ENCODE measurements at regions not wholly inside any gene's neighbourhood (a gene's known extent, or its start where the extent isn't known, plus 50 kb on each side); places are given as distances from the start of the nearest gene placed in this dataset.
A peak's percentile ranks its signal among the peaks of the same experiment; 100 is the strongest.
"Not testable (repeated sequence)": the region's sequence is repeated elsewhere in the genome, so short reads cannot be mapped to it uniquely, and the experiment has no call there.

DNA sequence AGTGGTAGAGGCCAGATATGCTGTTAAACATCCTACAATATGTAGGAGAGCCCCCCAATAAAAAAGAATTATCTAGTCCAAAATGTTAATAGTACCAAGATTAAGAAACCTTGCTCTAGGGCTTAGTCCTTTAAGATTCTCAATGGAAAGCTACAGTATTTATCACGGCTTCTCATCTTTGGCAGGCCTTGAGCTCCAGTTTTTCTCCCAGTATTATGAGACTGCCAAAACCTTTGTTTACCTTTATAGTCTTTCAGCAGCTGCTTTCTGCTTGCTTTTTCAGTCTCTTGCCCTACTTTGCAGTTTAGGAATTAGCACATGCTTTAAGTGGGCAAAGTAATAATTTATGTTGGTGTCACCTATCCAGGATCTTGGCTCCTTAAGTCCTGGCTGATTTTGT, 59.7 kb downstream of the NHLRC1 start:
- DNase-seq (ENCODE audit: low read depth in 2 of 2): no peak

DNA sequence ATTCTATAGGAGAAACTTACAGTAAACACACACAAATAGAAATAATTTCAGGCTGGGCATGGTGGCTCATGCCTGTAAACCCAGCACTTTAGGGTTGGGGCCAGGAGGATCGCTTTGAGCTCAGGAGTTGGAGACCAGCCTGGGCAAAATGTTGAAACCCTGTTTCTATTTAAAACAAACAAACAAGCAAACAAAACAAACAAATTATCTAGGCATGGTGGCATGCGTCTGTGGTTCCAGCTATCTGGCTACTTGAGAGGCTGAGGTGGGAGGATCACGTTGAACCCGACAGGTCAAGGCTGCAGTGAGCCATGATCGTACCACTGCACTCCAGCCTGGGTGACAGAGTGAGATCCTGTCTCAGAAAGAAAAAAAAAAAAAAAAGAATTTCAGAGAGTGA, 64.0 kb downstream of the NHLRC1 start:
- DNase-seq (ENCODE audit: low read depth in 2 of 2): no peak

DNA sequence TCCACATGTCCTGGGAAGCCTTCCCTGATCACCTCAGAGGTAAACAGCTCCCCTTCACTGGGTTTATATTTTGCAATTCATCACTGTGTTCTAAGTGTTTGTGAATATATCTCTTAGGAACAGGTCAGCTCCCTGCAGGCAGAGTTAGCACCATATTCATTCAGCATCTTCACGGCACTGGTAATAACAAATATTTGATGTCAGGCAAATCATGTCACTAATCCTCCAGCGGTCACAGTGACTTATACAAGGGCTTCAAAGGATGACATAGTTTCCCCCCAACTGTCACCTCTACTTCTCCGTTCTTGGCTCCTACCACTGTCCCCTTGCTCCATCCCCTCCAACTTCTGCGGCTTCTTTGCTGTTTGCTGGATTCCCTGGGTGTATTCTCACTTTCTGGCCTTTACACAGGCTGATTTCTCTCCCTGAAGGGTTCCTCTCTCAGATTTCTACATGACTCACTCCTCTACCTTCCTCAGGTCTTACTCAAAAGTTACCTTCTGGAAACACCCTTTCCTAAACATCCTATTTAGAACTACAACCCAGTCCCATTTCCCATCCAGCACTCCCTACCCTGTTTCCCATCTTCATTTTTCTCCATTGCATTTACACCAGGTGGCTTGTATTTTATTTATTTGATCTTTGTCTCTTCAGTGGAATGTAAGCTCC, 66.6 kb downstream of the NHLRC1 start:
- no peak for DNase-seq (ENCODE audit: low read depth in 2 of 2)

DNA sequence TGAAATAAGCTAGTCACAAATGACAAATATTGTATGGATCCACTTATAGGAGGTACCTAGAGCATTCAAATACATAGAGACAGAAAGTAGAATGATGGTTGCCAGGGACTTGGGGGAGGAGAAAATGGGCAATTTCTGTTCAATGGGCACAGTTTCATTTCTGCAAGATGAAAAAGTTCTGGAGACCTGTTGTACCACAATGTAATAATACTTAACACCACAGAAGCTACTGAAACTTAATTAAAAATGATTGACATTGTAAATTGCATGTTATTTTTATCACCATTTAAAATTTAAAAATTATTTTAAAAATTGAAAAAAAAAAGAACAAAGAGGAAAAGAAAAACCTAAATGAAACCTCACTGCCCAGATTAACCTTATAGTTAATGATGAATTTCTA, 67.4 kb downstream of the NHLRC1 start:
- no peak for DNase-seq (ENCODE audit: low read depth in 2 of 2)

DNA sequence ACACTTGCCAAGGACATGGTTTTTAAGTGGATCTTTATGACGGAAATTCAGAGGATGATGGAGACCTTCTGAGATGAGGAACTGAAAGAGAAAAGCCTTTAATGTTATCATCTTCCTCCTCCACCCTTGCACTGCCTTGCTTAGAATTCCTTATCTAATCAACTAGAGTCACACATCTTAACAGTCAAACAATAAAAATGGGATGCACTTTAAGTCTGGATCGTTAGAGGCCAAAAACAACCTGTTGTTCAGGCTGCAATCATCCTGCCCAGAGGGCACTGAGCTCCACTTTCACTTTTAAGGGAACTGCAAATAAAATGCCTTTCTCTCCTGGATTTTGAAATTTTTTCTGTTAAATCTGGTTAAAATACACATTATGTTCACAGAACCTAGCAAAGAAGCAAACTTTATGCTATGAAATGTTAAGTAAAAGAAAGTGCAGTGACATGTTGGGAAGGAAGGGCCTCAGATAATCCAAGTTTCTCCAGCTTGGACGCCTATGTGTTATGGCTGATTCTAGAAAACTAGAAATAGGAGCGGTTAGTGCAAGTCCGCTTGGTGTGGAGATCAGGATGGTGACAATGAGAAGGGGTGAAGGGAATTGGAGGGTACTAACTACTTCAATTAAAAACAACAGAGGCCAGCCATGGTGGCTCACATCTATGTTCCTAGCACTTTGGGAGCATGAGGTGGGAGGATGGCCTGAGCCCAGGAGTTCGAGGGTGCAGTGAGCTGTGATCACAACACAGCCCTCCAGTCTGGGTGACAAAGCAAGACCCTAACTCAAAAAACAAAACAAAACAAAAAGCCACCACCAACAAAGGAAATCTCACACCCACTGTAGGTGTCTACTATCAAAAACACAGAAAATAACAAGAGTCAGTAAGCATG, 66.4 kb upstream of the KIF13A start:
- no peak for DNase-seq (ENCODE audit: low read depth in 2 of 2)

DNA sequence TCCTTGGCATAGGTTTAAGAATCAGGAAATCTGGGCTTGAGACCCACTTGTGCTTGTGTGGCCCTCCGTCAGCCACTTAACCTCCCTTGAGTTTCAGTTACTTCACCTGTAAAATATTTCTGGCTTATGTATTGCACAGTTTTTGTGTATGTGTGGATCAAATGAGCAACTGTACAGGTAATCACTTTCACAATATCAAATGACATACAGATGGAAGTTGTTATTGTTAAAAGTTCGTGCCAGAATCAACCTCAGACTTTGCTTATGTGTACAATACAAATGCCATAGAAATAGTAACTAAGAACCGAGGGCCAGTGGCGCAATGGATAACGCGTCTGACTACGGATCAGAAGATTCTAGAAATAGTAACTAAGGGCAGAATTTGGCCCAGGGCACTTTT, 65.6 kb upstream of the KIF13A start:
- DNase-seq (ENCODE audit: low read depth in 2 of 2): peak in 1 of 2 experiments; percentile 13

DNA sequence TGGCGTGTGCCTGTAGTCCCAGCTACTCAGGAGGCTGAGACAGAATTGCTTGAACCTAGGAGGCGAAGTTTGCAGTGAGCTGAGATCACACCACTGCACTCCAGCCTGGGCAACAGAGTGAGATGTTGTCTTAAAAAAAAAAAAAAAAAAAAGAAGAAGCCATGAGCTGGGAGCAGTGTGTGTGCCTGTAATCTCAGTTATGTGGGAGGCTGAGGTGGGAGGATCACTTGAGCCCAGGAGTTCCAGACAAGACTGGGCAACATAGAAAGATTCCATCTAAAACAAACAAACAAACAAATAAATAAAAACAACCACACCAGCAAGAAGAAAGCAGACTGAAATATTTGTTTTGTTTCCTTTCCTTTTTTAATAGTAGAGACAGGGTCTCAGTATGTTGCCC, 62.2 kb upstream of the KIF13A start:
- no peak for DNase-seq (ENCODE audit: low read depth in 2 of 2)

DNA sequence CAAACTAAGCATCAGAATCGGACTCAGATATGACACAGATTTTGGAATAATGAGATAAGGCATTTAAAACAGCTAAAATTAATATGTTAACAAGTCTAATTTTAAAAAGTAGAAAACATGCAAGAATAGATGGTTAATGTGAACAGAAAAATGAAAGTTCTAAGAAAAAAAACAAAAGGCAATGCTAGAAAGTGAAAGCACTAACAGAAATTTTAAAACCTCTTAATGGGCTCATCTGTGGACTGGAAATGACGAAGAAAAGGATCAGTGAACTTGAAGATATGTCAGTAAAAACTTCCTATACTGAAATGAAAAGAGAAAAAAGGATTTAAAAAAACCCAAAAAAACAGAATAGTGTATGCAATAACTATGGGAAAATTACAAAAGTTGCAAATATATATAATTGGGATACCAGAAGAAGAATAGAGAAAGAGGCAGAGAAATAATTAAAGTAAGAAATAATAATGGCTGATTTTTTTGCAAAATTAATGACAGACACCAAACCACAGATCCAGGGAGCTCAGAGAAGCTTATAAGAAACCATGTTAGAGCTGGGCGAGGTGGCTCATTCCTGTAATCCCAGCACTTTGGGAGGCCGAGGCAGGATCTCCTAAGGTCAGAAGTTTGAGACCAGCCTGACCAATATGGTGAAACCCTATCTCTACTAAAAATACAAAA, 61.7 kb upstream of the KIF13A start:
- no peak for DNase-seq (ENCODE audit: low read depth in 2 of 2)

DNA sequence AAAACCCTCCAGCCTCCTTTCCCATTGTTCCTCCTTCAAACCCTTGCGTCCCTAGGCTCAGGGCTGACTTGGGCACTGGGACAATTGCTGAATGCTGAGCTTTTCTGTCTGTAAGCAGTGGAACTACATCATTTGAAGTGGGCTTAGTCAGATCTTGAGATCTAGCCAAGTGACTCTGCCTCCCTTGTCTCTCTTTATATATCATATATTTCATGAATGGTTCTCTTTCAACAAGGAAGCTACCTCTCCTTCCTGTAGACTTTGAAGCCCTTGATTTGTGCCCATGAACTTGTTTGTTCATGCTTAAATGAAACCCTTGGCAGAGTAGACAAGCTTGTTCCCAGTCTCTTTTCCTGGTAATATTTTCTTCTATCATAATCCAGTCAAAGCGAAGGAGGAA, 60.0 kb upstream of the KIF13A start:
- no peak for DNase-seq (ENCODE audit: low read depth in 2 of 2)

DNA sequence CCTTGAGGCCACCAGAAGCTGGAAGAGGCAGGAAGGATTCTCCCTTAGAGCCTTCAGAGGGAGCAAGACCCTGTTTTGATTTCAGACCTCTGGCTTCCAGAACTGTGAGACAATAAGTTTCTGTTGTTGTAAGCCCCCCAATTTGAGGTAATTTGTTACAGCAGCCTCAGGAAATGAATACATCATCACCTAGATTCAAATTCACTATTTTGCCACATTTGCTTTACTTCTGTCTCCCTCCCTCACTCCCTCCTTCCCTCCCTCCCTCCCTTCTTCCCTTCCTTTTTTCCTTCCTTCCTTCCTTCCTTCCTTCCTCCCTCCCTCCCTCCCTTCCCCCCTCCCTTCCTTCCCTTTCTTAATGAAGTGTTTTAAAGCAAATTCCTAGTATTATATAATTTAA, 58.1 kb upstream of the KIF13A start:
- DNase-seq (ENCODE audit: low read depth in 2 of 2): no peak

DNA sequence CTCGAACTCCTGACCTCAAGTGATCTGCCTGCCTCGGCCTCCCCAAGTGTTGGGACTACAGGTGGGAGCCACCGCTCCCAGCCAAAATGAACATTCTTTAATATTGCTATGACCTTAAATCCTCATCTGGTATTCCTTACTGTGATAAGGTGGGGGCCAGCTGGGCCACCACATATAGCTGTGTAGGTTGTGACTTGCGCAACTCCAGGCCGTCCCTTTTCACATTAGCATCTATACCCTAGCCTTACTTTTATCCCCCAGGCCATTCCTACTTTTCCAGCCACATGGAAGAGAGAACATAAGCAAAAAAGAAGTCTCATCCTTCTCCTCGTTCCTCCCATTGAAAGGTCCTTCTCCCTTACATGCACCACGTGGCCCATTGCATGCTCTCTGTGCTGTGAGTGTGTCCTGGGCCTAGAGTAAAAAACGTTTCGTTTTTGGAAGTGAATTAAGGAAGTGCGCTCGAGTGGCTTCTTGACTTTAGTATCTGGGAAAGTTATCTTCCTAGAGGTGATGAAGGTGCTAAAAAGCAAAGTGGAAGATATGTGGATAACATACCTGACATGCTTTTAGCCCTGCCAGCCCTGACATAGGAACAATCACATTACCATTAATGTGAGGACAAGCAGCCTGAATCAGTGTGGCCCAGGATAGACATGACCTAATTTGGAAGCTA, 56.8 kb upstream of the KIF13A start:
- no peak for DNase-seq (ENCODE audit: low read depth in 2 of 2)

DNA sequence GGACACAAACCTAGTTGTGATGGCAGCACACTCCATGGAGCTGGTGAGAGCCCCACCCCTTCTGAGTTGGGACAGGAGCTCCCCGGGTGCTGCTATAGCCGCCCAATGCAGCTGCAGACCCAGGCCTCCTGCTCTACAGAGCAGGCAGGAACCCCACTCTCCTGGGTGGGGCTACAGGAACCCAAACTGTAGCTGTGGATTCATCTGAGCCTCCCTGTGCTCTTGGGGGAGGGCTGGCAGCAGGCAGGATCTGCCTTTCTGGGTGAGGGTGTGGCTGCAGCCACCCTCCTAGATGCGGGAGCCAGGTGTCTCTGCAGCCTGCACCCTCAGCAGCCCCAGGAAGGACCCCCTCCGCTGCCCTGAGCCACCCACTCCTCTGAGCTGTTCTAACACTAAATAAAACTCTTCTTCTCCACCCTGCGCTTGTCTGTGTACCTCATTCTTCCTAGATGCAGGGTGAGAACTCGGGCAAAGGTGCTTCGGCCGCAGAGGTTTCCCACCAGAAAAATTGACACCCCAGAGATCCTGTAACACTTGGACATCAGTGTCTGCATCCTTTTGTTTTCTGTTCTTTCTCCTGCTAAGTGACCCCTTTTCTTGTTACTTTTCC, 55.2 kb upstream of the KIF13A start:
- DNase-seq (ENCODE audit: low read depth in 2 of 2): no peak

DNA sequence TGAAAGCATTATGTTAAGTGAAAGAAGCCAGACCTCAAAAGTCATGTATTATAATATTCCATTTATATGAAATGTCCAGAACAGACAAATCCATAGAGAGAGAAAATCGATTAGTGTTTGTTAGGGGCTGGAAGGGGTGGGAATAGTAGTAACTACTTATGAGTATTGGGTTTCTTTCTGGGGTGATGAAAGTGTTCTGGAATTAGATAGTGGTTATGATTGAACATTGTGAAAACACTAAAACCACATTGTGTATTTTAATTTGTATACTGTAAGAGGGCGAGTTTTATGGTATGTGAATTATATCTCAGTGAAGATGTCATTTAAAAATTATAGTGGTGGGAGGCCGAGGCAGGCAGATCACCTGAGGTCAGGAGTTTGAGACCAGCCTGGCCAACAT, 52.0 kb upstream of the KIF13A start:
- DNase-seq (ENCODE audit: low read depth in 2 of 2): no peak

DNA sequence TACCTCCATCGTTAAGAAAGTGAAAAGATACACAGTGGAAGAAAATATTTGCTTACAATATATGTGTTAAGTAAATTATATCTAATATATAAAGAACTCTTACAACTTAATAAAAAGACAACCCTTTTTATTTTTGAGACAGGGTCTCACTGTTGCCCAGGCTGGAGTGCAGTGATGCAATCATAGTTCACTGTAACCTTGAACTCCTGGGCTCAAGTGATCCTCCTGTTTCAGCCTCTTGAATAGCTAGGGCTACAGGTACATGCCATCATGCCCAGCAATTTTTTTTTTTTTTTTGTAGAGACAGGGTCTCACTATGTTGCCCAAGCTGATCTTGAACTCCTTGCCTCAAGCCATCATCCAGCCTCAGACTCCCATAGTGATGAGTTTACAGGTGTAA, 50.8 kb upstream of the KIF13A start:
- DNase-seq (ENCODE audit: low read depth in 2 of 2): not testable (repeated sequence)
